ENCODE measurements at regions not wholly inside any gene's neighbourhood (a gene's known extent, or its start where the extent isn't known, plus 50 kb on each side); places are given as distances from the start of the nearest gene placed in this dataset.
"Not testable (repeated sequence)": the region's sequence is repeated elsewhere in the genome, so short reads cannot be mapped to it uniquely, and the experiment has no call there.

- DNase-seq (ENCODE audit: low spot score): peak; percentile 2
Observed at GRCh38 chr9:71363286-71363961, 242.0 kb upstream of the TRPM3 start.

DNA sequence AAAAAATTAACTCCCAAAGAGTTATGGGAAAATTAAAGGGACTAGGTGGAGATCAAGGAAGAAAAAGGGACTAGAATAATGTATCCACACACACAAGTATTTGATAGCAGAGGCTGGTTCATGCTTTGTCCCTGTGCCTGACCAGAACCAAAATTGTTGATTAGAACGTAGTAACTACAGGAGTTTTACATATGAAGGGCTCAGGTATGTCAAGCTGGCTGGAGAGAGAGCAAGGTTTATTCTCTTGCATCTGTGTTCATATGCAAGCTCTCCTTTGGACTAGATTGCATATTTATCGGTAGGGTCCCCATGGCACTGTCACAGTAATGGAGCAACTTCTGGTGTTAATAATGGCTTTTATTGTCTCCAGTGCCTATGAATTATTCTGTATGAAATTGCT lies 239.9 kb upstream of the TRPM3 start:
- no peak for DNase-seq (ENCODE audit: low spot score)

DNA sequence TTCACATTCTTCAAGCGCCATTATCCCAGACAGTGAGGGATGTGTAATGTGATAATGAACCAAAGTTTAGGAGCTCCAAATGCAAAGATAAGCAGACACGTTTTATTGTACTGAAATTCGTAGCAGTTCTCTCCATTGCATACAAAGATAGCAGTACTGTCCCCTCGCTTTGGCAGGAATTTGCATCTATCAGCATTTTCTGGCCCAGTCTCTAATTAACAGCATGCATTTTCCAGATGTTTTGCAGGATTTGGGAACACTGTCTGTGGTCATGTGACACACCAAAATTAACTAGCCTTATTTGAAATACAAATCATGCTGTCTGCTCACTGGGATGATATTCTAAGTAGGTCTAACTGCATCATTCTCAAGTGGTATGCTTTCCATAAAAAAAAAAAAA lies 235.9 kb upstream of the TRPM3 start:
- no peak for DNase-seq (ENCODE audit: low spot score)

- no peak for DNase-seq (ENCODE audit: low spot score)
Observed at GRCh38 chr9:71355884-71356283, 234.5 kb upstream of the TRPM3 start.

DNA sequence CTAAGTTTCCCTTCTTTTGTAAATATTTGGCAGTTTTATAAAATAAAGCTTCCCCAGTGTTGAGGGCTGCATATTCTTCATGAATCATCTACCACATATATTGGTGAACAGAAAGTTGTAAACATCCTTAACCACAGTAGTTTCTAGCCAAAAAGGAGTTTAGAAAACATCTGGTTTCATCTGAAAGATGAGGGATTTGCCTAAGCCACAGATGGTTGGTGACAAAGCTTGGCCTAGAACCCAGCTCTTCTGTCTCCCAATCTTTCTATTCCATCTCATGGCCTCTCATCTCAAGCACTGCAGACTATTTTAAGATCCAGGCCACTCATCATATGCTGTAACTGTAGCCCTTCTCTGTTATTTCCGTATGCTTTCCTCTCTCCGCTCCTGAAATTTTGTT lies 232.3 kb upstream of the TRPM3 start:
- DNase-seq (ENCODE audit: low spot score): peak; percentile 83

GRCh38 chr9:71352837-71353236 lies 231.4 kb upstream of the TRPM3 start:
- DNase-seq (ENCODE audit: low spot score): no peak

GRCh38 chr9:71349218-71349617 lies 227.8 kb upstream of the TRPM3 start:
- DNase-seq (ENCODE audit: low spot score): peak; percentile 71

- no peak for DNase-seq (ENCODE audit: low spot score)
Observed at GRCh38 chr9:71333321-71333720, 211.9 kb upstream of the TRPM3 start.

GRCh38 chr9:71331603-71332002 lies 210.2 kb upstream of the TRPM3 start:
- no peak for DNase-seq (ENCODE audit: low spot score)

GRCh38 chr9:71329873-71330272 lies 208.5 kb upstream of the TRPM3 start:
- DNase-seq (ENCODE audit: low spot score): no peak

DNA sequence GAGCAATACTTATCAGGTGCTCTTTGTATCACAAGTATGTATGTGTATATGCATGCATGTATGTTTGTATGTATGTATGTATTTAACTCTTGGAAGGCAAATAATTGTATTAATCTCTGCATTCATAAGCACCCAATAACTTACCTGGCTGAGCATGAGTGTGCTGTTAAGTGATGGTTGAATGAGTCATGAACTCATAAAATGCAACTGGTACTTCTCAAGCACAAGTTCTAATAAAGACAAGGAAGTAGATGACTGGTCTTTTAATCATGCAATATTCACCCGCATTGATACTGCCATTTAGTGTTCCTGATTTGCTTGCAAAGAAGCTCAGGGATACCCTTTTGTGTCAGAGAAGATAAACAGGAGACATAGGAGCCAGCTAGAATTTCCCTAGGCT lies 204.9 kb upstream of the TRPM3 start:
- no peak for DNase-seq (ENCODE audit: low spot score)

GRCh38 chr9:71323357-71323756 lies 201.9 kb upstream of the TRPM3 start:
- no peak for DNase-seq (ENCODE audit: low spot score)

GRCh38 chr9:71322311-71322710 lies 200.9 kb upstream of the TRPM3 start:
- no peak for DNase-seq (ENCODE audit: low spot score)

DNA sequence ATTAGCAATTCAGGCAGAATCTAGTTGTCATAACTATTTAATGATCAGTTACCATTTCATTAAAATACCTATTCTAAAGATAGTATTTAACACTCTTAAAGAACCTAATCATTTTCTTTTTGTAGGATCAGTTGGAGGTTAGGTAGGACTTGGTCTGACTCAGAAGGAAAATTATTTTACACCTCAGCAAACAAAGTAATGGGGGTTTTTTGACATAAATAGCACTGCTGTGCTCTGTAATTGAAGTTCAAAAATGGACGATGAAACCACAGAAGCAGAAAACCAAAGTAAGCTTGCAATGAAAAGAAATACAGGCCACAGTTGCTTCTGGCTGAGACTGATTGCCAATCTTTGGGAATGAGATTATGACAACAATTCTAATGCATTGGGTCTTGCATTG lies 187.0 kb upstream of the TRPM3 start:
- no peak for DNase-seq (ENCODE audit: low spot score)

GRCh38 chr9:71306134-71306533 lies 184.7 kb upstream of the TRPM3 start:
- no peak for DNase-seq (ENCODE audit: low spot score)

DNA sequence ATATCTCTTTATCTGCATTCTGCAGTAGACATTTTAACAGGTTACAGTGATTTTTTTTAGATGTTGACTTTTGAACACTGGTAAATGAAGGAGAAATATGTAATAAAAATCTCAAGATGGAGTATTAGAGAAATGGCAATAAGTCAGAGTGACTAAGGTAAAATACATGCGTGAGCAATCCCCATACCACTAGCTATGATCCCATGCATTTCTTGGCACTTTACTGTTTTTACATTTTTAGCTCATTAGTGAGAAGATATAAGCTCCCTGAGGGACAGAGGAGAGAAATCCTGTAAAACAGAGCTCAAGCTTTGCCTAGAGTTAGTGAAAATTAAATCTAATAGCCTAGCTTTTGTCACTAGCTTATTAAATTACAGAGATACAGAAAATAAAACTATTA lies 181.9 kb upstream of the TRPM3 start:
- DNase-seq (ENCODE audit: low spot score): peak; percentile 21

- DNase-seq (ENCODE audit: low spot score): peak; percentile 37
Observed at GRCh38 chr9:71302776-71303175, 181.4 kb upstream of the TRPM3 start.

DNA sequence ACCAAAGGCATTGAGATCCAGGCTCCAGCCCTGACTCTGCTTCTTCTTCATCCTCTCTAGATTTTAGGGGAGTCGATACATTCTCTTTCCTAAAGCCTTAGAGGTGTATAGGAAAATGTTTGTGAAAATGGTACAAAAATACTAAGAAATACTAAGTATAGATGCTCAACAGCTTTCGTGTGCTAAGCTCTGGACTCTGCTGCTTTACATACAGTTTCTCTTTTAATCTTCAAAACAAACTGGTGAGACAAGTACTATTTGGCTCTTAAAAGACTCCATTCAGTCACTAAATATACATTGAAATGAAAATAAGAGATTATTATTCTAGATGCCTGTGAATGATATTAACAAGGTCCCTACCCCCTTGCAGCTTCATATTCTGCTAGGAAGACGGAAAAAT lies 174.5 kb upstream of the TRPM3 start:
- DNase-seq (ENCODE audit: low spot score): no peak

DNA sequence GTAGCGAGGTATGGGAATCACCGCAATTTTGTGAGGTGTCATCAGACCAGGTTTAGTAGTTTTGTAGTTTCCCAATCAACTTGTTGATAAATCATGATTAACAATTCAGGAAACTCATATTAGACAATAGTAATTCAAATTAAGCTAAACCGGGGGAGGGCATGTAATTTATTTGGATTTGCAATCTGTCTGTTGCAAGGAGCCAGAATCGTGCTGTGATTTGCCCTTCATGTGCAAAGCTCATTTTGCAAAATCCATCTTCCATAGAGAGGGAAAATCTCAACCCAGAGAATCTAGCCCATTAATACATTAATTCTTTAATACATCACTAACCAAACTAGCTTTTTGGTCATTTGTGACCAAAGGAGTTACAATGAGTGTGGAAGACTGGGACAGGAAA lies 164.7 kb upstream of the TRPM3 start:
- DNase-seq (ENCODE audit: low spot score): no peak

DNA sequence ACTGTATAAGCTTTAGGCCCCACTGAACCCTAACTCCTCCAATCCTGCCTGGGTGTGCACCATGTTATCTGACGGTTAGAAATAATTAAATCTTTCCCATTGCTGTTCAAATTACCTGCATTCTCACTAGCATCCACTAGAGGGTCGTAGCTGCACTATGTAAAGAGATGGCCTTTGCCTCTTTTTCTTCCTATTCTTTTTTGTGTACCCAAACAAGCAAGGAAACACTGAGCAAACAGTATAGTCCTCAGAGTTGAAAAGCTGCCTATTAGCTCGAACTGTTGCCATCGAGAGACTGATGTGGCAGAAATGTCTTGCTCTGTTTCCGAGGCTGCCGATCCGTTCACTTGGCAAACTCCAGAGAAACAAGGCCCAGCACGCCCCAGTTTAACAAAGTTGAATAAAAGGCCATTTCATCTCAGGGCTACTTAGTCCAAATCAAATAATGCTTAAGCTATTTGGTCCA lies 163.8 kb upstream of the TRPM3 start:
- peak; percentile 48 for DNase-seq (ENCODE audit: low spot score)

DNA sequence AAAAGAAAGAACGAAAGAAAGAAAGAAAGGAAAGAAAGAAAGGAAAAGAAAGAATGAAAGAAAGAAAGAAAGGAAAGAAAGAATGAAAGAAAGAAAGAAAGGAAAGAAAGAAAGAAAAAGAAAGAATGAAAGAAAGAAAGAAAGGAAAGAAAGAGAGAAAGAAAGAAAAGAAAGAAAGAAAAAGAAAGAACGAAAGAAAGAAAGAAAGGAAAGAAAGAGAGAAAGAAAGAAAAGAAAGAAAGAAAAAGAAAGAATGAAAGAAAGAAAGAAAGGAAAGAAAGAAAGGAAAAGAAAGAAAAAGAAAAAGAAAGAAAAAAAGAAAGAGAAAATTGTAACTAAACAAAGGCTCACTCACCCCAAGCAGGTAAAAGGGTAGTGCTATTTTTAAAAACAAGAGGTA lies 160.7 kb upstream of the TRPM3 start:
- not testable (repeated sequence) for DNase-seq (ENCODE audit: low spot score)

GRCh38 chr9:71279151-71279739 lies 157.8 kb upstream of the TRPM3 start:
- no peak for DNase-seq (ENCODE audit: low spot score)

DNA sequence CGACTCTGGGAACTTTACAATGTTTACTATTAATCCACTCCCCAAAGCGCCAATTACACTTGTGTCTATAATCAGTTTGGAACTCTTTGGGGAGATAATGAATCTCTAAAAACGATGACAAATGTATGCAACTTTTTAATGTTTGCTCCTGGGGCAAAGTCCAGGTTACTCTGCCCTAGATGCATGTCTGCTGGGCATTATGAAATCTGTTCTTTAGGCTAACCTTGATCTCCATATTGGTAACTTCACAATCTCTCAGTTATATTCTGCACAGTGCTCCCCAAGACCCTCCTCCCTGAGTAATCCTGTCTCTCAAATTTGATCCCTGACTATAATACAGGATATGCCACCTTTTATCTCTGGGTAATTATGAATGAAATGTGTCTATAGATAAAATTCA lies 152.2 kb upstream of the TRPM3 start:
- no peak for DNase-seq (ENCODE audit: low spot score)

- DNase-seq (ENCODE audit: low spot score): no peak
Observed at GRCh38 chr9:71271602-71272001, 150.2 kb upstream of the TRPM3 start.

Data from AG08395 (cell line).